ENCODE measurements at regions not wholly inside any gene's neighbourhood (a gene's known extent, or its start where the extent isn't known, plus 50 kb on each side); places are given as distances from the start of the nearest gene placed in this dataset.

GRCh38 chr2:181354626-181355025 is 102.6 kb upstream of the ITGA4 start:
- no peak for DNase-seq

GRCh38 chr2:181356526-181357130 is 100.6 kb upstream of the ITGA4 start:
- DNase-seq = no peak

GRCh38 chr2:181357979-181358378 is 99.2 kb upstream of the ITGA4 start:
- DNase-seq = no peak

- no peak for DNase-seq
Observed at GRCh38 chr2:181362561-181362960, 94.6 kb upstream of the ITGA4 start.

- no peak for DNase-seq
Observed at GRCh38 chr2:181363164-181363563, 94.0 kb upstream of the ITGA4 start.

- no peak for DNase-seq
Observed at GRCh38 chr2:181364492-181365170, 92.6 kb upstream of the ITGA4 start.

- DNase-seq = no peak
Observed at GRCh38 chr2:181366675-181367175, 90.5 kb upstream of the ITGA4 start.

- DNase-seq = no peak
Observed at GRCh38 chr2:181367411-181367810, 89.8 kb upstream of the ITGA4 start.

- DNase-seq = no peak
Observed at GRCh38 chr2:181367906-181368435, 89.2 kb upstream of the ITGA4 start.

- no peak for DNase-seq
Observed at GRCh38 chr2:181370126-181370525, 87.1 kb upstream of the ITGA4 start.

- no peak for DNase-seq
Observed at GRCh38 chr2:181371195-181371594, 86.0 kb upstream of the ITGA4 start.

GRCh38 chr2:181371782-181372645 is 85.2 kb upstream of the ITGA4 start:
- DNase-seq = peak; percentile 5

GRCh38 chr2:181372646-181373040 is 84.5 kb upstream of the ITGA4 start:
- DNase-seq = no peak

GRCh38 chr2:181374781-181375675 is 82.2 kb upstream of the ITGA4 start:
- no peak for DNase-seq

GRCh38 chr2:181376442-181376841 is 80.7 kb upstream of the ITGA4 start:
- no peak for DNase-seq

GRCh38 chr2:181376999-181377398 is 80.2 kb upstream of the ITGA4 start:
- DNase-seq = no peak

- DNase-seq = no peak
Observed at GRCh38 chr2:181378491-181378890, 78.7 kb upstream of the ITGA4 start.

GRCh38 chr2:181380581-181380980 is 76.6 kb upstream of the ITGA4 start:
- DNase-seq = no peak

- DNase-seq = no peak
Observed at GRCh38 chr2:181384923-181385322, 72.3 kb upstream of the ITGA4 start.

GRCh38 chr2:181389524-181389923 is 67.7 kb upstream of the ITGA4 start:
- no peak for DNase-seq

- peak; percentile 72 for DNase-seq
Observed at GRCh38 chr2:181393472-181393871, 63.7 kb upstream of the ITGA4 start.
